Left colon (tissue), 2 donors: ENCODE measurements at regions not wholly inside any gene's neighbourhood (a gene's known extent, or its start where the extent isn't known, plus 50 kb on each side); places are given as distances from the start of the nearest gene placed in this dataset.

Experiments used
- ATAC-seq: fragments of 200-7000 bp; cut with Tn5 transposase; one replicate; pipeline ENCODE4 v1.9.1; 2020; ENCODE audit warnings: mild to moderate bottlenecking, moderate library complexity
- DNase-seq, 2 donors: peaks; one replicate each; pipeline ENCODE4 v3.0.0-alpha.2; 2020
- intact Hi-C, 2 donors: fragments of 100-400 bp; cut with DNase I in 1 of 2; cut with micrococcal nuclease in 1 of 2; formaldehyde crosslinking; loops; one replicate each; pipeline versions ENCODE4 v1.11.2 to v1.14.0; 2022; cut with DNase I, micrococcal nuclease
- donor health status: DM: no; HTN: no; CAD: no.
- donor health status: DM: yes; HTN: yes; CAD: no.

DNA sequence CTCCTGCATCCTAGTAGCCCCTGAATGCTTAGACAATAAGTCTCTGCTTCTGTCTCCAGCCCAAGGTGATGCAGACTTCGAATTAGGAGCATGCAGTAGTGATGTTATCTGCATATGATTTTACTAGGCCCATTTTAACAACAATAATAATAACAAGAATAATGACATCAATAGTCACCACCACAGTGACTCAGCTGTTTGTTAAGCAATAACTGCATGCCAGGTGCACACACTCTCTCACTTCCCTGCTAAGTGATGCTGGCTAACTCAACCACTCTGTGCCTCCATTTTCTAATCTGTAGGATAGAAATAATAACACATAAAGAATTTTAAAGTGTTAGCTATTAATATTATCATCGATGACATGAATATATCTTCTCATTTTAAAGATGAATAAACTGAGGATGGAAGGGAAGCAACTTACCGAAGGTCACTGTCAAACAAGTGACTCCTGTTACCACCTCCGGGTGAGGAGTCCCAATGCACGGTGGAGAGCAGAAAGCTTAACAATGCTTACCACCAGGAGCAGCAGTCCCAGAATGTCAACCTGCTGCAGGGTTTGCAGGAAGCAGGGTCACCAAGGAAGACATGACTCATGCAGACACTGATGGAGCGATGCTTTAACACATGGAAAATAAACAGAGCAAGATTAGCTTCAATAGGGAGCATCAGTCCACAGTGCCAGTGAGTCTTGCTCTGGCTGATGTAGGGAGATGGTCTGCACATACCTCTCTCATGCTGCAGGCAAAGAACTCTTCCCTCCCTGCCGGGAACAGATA, 290.2 kb downstream of the SPATA17 start:
- DNase-seq: no peak
- no peak for ATAC-seq
- intact Hi-C loops: no loop called here

GRCh38 chr1:217924924-217925323, 293.8 kb downstream of the SPATA17 start:
- intact Hi-C loops: no loop called here
- DNase-seq (no peak), ATAC-seq (no peak)

DNA sequence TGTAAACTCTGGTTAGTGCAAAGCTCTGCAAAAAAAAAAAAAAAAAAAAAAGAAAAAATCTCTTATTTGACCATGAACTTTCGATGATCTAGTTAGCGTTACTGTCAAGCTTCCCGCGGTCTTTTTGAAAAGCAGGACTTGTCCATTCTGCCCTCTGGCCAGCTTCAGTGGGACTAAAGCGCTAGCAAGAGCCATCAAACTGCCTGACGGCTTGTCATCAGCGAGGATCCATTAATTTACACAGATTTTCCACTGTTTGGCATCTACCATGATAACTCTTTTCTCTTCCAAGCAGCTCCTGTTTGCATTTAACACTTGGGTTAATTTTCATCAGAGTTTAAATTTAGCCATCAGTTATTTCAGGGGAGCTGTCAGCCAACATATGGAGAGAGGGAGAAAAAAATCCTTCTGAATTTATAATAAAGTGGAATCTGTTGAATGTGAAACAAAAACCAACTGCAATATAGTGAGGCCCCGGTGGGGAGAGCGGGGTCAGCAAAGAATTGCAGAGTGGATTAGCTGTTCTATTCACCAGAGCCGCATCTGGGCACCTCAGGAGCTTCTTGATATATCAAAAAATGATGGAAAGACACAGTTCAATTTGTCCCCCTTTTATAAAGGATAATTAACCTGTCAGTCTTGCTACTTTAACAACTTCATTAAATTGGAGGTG, 298.2 kb downstream of the SPATA17 start:
- ATAC-seq (no peak), DNase-seq (no peak)
- intact Hi-C loops: no loop called here

- intact Hi-C loops: no loop called here
- ATAC-seq: no peak
Measured at GRCh38 chr1:217943361-217943760, 312.2 kb downstream of the SPATA17 start.

GRCh38 chr1:217944550-217944949, 313.4 kb downstream of the SPATA17 start:
- intact Hi-C loops: no loop called here
- no peak for DNase-seq
- ATAC-seq: no peak

More at GRCh38 chr1:217943361-217943760, 312.2 kb downstream of the SPATA17 start:
- DNase-seq: no peak

DNA sequence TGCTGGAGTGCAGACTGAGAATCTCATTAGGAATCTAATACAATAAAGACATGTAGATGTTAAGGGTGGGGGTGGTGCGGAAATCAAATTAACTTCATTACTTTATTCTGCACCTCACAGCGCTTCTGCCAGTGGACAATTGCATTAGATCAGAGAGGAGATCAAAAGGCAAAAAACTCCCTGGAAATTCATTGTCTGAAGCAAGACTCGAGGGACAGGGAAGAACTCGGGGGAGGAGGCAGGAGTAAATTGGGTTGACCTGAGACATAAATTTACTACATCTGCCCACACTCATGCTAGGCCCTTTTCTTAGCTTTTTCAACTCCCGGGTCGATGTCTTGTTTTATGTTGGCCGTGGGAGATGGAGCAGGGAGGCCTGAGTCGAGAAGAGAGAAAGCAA, 315.4 kb downstream of the SPATA17 start:
- intact Hi-C loops: no loop called here
- ATAC-seq (no peak), DNase-seq (no peak)

GRCh38 chr1:217948741-217949140, 317.6 kb downstream of the SPATA17 start:
- DNase-seq (no peak), ATAC-seq (no peak)
- intact Hi-C loops: no loop called here

GRCh38 chr1:217953330-217953729, 322.2 kb downstream of the SPATA17 start:
- DNase-seq (no peak), ATAC-seq (no peak)
- intact Hi-C loops: no loop called here

GRCh38 chr1:217953922-217954321, 322.8 kb downstream of the SPATA17 start:
- no peak for ATAC-seq
- intact Hi-C loops: no loop called here
- DNase-seq: no peak

DNA sequence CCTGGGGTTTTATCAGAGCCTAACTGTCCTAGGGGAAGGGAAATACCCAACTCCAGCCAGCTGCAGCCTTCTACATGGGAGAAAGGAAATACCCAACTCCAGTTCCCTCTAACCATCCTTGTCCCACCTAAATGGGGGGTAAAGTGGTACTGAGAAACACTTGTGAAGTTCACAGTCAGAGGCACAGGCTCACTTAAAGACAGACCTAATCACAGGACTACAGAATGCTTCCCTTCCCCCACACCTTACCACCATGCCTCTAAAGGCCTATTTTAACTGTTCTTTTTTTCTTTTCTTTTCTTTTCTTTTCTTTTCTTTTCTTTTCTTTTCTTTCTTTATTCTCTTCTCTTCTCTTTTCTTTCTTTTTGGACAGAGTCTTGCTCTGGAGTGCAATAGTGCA, 324.6 kb downstream of the SPATA17 start:
- ATAC-seq: no peak
- no peak for DNase-seq

GRCh38 chr1:217965156-217965786, 319.8 kb upstream of the RRP15 start:
- no peak for DNase-seq
- intact Hi-C loops: no loop called here
- no peak for ATAC-seq

More for the DNA sequence above, 324.6 kb downstream of the SPATA17 start:
- intact Hi-C loops: no loop called here

- ATAC-seq (no peak), DNase-seq (no peak)
- intact Hi-C loops: no loop called here
Measured at GRCh38 chr1:217968085-217968484, 317.0 kb upstream of the RRP15 start.

DNA sequence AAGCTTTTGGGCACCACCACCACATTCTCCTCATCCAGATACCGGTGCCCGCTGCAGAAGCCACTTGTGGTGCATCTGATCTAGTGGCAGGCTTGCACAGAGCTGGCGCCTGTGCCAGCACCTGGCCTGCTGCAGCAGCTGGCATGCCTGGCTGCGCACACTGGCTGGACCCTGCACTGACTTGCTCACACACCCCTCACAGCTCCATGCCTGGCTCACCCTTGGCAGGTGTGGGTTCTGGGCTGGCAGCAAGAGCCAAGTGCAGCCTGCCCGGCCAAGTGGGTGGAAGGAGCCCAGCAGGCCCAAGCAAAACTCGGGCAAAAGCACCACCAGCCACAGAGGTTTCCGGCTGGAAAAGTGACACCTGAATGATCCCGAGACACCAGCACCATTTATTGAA, 315.7 kb upstream of the RRP15 start:
- intact Hi-C loops: no loop called here
- no peak for ATAC-seq
- DNase-seq: no peak

DNA sequence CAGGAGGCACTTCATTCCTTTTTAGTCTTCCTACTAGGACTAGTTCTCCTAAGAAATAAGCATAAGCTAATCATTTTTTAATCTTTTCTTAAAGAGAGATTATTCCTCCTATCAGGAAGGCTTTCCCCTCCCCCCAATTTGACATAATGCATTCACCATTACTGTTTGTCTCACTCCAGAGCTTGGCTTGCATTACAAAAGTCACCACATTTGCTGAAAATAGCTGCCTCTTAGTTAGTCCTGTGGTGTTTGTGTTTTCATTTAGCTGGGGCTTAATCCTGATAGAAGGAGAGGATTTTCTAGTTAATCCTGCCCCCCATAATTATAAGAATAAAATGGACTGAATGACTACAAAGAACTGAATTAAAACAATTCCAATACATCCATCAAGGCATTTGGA, 307.1 kb upstream of the RRP15 start:
- intact Hi-C loops: no loop called here
- DNase-seq (no peak), ATAC-seq (no peak)

DNA sequence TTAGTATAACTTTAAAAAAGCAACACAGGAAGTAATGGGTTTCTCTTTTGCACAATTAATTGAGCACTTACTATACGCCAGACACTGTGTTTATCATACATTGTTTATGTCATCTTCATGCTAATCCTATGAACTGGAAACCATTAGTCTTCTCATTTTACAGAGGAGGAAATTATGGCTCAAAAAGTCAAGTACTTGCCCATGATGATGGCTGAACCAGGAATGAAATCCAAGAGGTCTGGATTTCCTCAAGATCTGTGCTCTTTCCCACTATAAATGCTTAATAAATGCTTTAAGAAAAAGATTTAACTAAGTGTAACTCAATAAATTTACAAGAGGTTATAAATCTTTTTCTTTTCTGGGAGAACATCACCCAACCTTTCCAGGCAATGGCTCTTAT, 303.7 kb upstream of the RRP15 start:
- intact Hi-C loops: no loop called here
- DNase-seq (no peak), ATAC-seq (no peak)

DNA sequence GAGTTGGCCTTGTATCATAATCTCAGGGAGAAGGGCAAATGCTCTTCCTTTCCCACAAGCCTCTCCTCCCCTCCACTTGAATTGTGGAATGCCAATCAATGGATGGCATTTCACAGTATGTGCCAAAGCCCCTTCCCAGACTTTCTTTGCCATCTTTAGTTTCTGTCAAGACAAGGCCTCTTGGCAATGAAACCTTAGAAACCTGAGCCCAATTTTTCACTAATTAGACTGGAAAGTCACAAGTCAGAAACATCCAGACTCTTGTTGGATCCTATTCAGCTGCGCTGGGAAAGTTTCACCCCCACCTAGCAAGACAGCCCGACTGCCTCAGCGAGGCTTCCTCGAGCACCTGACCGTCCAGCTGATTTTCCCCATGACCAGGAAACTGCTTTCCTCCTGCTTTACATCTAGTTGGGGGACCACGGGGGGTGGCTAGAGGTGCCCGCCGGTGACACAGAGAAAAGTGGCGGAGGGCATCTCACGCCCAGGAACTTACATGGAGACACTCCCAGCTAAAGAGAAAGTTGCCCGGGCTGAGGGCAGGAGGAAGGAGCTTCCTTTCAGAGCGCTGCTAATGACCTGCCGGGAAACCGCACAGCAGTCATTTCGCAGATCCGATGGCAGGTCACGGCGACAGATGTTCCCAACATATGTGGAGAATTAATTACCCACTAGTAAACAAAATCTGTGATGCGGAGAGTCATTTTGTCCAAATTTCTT, 302.6 kb upstream of the RRP15 start:
- no peak for ATAC-seq
- no peak for DNase-seq
- intact Hi-C loops: no loop called here

DNA sequence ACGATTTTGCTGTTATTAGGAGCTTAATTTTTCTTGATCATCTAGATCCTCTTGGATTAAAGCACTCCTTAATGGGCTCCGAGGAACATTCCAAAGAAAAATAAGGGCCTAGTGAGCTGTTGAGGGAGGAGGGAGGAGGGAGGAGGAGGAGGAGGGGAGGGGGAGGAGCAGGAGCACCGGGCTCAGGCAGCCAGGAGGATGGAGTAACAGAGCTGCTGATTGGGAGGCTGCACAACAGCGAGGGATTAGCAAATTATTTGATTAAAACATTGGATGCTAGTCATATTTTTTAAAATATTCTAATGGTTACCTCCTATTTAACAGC, 302.1 kb upstream of the RRP15 start:
- intact Hi-C loops: no loop called here
- no peak for DNase-seq
- ATAC-seq: no peak

DNA sequence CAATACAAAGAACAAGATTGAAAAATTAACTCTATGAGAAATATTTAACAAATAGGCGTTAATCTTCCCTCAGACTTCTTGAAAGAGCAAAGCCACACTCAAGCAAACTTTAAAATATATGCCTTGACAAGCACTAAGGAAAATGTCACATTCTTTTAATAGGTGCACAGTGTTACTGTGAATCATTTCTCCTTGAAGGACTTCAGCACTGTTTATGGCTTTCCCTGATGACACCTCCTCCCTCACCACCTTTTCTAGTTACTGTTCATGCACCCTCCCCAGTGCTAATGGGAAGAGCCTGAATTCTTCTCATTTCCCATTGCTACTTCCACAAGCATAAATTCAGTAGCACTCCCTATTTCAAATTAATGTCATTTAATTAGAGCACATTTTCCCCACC, 299.5 kb upstream of the RRP15 start:
- DNase-seq (no peak), ATAC-seq (no peak)
- intact Hi-C loops: no loop called here

GRCh38 chr1:217989510-217989909, 295.6 kb upstream of the RRP15 start:
- ATAC-seq: no peak
- intact Hi-C loops: no loop called here

GRCh38 chr1:217993439-217993838, 291.7 kb upstream of the RRP15 start:
- intact Hi-C loops: no loop called here
- DNase-seq (no peak), ATAC-seq (no peak)

More at GRCh38 chr1:217989510-217989909, 295.6 kb upstream of the RRP15 start:
- DNase-seq: no peak
